GM19035 (cell line): ENCODE measurements at regions not wholly inside any gene's neighbourhood (a gene's known extent, or its start where the extent isn't known, plus 50 kb on each side); places are given as distances from the start of the nearest gene placed in this dataset.
A peak's percentile ranks its signal among the peaks of the same experiment; 100 is the strongest.
"Not testable (repeated sequence)": the region's sequence is repeated elsewhere in the genome, so short reads cannot be mapped to it uniquely, and the experiment has no call there.

Experiments used
- ATAC-seq: cut with Tn5 transposase; IDR thresholded peaks from one replicate; pipeline ENCODE4 v1.9.1; 2021; ENCODE audit not compliant: unreplicated experiment

DNA sequence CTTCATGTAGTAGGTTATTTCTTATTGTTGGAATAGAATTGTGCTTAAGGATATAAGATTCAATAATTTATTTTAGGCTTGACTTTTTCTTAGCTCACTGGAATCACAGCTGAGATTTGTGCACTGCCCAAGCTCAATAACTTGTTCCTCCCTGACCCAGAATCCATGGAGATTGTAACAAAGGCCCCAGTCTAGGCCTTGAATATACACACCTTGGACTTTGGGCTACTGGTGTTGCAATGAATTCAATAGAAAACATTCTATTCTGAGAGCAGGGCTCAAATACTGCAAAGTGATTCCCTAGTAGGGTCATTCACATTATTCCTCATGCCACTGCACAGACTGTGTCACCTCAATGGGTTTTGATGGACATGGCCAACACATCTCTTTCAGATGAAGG is 352.4 kb downstream of the GALC start:
- no peak for ATAC-seq

DNA sequence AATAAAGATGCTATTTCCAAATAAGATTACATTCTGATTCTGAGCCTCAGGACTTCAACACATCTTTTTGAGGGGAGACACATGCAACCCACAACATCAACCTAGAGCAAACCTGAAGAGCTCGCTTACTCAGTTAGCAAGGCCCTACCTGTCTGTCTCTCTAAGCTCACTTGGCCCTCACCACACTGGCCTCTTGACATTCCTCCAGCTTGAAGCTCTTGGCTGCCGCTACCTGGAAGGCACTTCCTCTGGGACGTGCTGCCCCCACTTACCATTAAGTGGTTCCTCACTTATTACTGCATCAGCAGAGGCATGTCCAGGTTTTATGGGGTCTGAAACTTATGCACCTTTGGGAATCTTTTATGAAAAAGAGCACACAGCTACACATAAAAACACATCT is 354.8 kb downstream of the GALC start:
- ATAC-seq = no peak

DNA sequence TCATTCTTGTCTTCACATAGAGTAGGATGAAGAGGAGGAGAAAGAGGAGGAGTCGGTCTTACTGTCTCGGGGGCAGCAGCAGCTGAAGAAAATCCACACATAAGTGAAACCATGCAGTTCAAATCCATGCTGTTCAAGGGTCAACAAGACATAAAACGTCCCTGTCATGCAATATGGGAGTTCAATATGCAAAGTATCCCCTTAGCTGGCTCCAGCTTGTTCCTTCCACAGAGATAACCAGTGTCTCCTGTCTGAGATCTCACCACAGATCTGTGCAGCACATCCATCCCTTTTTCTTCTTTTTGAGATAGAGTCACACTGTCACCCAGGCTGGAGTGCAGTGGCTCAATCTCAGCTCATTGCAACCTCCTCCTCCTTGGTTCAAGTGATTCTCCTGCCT is 357.5 kb downstream of the GALC start:
- no peak for ATAC-seq

DNA sequence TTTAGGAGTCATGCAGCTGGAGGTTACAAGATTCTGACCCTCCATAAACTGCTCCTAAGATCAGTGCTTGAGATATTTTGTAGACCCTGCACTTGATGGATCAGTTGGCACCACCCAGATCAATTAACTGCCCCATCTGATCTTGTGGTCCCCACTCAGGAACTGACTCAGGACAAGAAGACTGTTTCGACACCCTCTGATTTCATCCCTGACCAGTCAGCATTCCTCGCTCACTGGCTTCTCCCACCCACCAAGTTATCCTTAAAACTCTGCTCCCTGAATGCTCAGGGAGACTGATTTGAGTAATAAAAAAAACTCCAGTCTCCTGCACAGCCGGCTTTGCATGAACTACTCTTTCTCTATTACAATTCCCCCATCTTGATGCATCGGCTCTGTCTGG is 360.2 kb downstream of the GALC start:
- no peak for ATAC-seq

DNA sequence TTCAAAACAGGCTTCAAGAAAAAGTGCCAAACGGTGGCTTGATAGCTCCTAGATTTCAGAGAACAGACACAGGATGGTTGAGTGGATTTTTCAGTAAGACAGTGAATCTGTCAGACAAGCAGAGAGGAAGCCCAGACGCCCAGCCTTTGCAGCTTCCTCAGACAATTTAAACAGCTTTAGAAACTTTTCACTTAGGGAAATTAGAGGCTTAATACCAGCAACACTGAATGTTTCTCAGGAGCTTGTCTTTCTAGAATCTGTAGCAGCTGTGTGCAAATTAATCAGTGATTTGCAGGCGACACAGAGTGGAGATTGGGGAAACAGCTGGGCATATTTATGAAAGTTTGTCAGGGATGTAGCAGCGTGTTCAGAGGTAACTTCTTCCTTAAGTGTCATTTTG is 362.1 kb downstream of the GALC start:
- ATAC-seq = no peak

DNA sequence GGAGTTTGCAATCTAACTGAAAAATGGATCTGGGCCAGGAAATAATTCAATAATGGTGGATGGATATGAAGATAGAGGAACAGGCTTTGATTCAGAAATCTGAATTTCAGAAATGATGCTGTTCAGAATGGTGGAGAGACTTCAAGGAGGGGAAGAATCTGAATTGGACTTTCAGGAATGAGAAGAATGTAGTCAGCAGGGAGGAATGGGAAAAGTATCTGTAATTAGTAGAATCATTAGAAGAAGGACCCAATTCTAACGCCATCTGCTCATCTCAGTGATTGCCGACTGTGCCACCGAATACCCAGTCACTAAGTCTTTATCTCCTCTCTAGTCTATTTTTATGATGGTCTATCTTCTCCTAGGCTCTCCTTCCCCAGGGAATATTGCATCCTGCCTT is 363.2 kb downstream of the GALC start:
- no peak for ATAC-seq

DNA sequence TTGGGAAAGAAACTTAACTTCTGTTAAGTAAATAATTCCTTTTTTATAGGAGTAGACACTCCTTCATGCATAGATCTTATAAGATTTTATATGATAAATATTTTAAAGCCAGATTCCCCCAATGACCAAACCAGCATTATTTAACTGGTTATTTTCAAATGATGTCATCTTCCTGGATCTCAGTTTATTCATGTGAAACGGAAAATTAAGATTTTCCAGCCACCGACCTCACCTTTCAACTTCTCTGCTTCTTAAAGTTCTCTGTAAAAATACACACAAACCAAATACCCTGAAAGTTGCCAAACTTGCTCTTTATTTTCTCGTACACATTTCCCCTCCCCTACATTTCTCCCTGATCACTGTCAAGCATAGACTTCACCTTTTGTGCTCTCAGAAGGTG is 364.2 kb downstream of the GALC start:
- ATAC-seq = no peak

DNA sequence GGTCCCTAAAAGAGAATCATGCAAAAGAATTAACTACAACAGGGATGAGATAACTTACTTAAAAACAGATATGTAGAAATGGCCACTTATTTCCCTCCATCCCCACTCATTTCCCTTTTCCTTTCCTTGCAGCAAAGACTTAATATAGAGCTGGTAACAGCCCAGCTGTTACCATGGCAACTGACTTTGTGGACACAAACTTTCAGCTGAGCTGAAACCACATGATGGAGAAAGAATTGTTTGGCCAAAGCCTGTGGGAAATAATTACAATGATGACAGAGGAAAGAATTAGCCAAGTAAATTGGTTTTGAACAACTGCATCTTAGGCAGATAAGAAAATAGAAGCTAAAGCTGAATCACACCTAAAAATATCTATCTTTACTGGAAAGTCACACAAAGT is 364.9 kb downstream of the GALC start:
- ATAC-seq = no peak

DNA sequence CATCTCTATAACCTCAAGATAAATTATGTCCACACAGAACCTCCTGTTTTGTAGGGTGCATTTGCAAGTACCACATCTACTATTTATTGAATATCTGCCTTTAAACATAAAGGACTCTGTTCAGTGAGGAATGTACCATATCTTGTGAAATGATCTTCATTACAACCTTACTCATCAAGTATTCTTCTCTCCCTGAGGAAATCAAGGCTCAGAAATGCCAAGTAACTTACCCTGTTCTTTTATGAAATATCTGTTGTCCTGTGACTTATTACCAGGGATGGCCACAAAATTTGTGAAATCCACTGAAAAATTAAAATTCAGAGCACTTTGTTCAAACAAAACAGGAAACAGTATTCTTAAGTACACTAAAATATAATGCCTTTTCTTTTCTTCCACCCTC is 366.7 kb downstream of the GALC start:
- no peak for ATAC-seq

DNA sequence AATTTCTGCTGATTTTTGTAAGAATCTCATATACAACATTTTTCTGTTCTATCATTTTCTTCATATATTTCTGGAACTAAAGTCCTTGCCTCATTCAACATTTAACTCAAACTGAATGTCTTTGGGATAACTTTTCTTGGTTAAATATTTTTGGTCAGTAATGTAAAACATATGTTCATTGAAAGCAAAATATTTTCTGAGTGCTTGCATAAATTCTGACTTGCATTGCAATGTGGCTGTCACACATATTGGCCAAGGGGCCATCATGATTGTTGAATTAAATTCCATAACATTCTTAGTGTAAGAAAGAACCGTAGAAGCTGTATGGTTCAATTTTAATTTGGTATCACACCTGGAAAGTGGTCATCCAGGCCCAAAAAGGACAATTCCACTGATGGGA is 369.4 kb downstream of the GALC start:
- ATAC-seq = no peak

DNA sequence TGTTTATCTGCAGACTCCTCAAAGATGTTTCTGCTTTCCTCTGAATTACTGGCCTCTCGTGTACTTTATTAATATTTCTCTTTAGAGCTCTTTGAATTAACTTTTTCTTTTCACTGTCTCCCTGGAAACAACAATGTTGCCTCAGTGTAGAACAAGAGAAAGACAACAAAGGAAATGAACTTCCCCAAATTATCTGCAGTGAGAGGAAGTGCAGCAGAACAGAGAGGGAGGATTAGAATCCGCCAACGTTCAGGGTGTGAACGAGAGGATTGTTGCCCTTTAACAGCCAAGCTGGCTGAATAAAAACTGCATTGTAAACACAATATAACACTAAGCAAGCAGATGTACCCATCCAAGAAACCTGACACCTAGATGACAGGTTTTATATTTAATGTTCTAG is 375.9 kb downstream of the GALC start:
- no peak for ATAC-seq

DNA sequence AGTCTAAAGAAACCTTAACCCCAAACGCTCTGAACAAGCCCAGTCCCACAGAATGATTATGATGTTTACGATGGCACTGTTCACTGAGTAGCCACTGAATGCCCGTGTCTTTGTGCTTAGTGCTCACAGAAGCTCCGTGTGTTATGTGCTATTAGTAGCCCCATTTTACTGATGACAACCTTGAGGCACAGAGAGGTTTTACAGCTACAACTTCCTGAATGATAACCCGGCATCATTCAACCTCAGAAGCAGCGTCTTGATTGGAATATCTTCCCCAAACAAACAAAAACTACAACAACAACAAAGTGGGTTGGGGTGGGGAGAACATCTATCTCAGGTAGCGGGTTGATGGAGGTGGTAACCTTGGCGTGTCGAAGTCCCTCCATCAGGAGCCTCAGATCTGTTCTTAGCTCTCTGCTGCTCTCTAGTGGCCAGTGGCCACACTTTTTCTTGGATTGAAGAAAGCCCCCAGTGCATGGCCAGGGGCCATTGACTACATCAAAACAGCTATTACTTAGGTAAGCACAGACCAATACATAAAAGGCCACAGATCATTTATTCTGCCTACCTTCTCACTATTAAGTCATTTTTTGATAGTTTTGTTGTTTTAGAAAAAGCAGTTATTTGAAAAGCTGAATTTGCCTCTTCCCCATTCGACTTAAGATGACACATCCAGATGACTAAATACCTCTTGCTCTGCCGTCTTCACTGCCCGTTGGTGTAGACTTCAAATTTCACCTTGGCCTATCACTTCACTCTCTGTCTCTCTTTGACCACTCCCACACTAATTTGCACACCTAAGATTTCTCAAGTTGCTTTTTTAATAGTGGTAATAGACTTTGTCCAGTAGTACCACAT is 376.9 kb downstream of the GALC start:
- peak; percentile 87 for ATAC-seq

DNA sequence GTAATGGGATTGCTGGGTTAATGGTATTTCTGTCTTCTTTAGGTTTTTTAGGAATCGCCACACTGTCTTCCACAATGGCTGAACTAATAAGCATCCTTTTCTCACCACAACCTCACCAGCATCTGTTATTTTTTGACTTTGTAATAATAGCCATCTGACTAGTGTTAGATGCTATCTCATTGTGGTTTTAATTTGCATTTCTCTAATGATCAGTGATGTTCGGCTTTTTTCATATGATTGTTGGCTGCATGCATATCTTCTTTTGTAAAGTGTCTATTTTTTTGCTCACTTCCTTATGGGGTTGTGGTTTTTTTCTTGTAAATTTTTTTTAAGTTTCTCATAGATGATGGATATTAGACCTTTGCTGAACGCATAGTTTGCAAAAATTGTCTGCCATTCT is 377.9 kb downstream of the GALC start:
- ATAC-seq = no peak

DNA sequence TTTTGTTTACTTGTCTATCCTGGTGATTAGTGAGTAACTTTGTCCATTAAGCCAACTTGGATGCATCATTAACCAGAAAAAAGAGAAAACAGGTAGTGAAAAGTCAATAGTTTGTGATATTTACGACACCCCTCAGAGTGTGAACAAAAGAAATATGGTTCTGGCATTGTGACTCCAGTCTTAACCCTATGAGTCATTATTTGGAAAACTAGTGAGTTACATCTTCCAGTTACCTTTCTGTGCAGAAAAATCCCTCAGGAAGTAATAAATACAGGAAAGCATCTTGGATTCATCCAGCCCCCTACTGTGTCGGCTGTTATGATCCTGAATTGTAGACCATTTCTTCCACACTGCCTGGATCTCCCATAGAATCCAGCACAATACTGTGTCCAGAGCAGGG is 379.1 kb downstream of the GALC start:
- ATAC-seq = no peak

DNA sequence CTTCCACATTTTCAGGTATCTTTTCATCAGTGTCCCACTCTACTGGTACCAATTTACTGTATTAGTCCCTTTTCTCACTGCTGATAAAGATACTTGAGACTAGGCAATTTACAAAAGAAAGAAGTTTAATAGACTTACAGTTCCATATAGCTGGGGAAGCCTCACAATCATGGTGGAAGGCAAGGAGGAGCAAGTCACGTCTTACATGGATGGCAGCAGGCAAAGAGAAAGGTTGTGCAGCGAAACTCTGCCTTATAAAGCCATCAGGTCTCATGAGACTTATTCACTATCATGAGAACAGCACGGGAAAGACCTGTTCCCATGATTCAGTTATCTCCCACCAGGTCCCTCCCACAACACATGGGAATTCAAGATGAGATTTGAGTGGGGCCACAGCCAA is 385.9 kb downstream of the GALC start:
- ATAC-seq = not testable (repeated sequence)

DNA sequence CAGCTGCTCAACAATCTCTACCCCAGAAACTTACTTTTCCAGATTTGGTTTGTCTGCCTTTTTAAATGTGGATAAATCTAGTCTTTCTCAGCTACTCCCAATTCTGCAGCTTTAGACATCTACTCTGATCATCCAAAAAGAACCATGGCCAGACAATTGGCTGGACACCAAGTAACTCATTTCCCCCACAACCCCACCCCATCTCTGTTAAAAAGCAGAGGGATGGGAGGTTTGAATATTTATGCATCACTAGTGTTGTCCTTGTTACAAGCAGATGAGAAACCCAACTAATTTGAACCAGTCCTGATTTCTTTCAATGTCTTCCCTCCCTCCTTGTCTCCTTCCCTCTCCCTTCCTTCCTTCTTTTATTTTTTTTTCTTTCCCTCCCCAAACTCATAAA is 391.9 kb downstream of the GALC start:
- no peak for ATAC-seq

DNA sequence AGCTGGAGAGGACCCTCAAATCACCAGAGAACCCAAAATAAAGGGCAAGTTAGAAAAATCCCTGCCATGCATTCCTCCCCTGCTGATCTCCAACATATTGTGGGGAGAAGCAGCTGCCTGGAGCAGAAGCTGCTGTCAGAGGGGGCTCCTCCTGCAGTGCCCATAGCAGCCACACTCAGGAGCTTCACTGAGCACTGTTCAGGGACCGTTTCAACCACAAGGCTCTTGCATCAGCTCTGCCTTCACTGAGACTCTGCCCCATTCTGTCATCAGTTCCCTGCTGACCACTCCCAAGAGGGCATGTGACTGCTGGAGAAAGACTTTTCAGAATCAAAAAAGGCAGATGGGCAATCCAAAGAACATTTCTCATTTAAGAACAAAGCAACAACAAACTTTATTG is 392.7 kb downstream of the GALC start:
- no peak for ATAC-seq

DNA sequence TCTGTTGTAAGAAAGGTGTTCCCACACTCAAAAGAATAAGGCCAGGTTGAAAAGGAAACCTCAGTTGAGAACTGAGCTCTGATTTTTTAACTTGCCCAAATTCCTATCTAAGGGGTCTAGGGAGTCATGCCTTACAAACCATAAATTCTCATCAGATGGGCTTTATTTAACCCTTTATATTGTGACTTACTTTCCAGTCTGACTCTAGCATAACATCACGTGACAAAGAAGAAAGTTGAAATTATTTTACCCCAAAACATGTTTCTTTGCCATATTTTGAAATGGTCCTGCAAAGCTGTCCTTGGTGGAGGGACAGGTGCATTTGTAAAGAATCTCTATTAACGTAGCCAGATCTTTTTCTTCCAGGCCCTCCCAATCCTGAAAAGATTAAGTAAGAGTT is 411.7 kb downstream of the GALC start:
- ATAC-seq = no peak

DNA sequence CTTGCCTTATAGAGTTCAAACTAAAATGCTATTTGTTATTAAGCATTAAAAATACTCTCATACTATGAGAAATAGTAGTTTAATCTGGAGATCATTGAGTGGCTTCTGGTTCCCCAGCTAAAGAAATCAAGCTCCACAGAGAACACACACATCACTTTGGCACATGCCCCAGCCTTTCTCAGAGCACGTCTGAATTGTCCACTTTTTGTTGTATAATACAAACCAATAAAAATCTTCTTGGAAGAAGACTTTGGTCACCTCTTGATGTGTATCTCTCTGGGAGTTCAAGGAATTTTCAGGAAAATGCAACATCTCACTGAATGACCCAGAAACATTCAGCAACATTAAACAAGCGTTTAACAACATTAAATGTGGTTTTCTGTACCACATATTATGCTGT is 413.9 kb downstream of the GALC start:
- ATAC-seq = no peak

DNA sequence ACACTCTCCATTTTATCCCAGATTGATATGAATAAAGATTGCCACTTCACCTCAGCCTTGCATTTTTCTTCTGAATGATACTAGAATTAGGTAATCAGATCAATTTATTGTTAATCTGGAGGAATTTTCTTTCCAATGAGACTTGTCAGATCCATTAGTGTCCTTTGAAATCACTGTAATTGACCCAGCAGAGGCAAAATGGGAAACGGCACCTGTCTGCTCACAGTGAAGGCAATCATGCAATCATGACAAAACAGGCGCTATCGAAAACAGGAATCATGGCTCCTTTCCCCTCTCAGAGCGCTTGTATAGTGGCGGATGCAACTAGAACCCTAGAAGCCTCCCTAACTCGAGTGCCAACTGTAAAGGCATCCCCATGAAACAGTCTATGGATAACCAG is 417.6 kb downstream of the GALC start:
- no peak for ATAC-seq

DNA sequence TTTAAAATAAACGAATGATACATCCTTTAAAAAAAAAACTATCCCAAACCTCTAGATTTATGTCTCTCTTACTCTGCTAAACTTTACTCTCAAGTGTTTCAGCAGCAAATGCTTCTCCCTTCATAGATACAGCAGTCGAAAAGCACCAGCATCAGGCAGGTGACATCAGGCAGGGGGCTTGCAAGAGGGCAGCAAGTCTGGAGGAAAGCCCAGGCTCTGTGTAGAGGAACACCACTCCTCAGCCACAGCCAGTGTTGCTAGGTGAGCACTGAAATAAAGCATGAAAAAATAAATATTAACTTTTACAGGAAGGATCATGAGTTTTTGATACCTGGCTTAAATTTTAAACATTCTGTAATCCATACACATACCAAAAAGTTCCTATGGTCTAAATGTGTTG is 419.4 kb downstream of the GALC start:
- no peak for ATAC-seq

DNA sequence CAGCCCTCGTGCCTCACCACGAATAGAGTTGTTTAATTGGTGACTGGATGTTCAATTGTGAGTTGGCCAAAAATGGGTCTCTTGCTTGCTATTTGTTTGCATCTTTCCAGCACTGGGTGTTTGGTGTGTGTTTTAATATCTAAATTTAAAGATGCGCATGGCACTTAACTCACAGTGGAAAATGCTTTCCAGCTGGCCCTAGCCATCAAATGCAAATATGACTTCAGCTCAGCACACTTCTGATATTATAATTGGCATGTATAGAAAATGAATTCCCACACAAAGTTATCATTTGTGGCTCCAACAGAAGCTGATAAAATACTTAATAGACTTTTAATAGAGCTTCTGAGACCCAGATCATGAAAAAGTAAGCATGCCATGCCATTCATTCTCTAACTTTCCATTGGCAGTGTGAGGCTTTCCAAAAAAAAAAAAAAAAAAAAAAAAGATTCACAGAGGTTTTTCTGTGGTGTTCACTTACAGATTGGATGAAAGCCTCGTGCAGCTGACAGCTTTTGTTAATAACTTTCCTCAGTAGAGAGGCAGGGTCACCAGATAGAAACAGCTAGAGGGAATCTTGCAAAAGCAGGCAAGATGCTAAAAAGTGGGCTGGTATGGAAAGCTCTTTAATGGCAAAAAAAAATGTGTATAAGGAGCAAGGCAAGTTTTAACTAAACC is 425.2 kb downstream of the GALC start:
- no peak for ATAC-seq

DNA sequence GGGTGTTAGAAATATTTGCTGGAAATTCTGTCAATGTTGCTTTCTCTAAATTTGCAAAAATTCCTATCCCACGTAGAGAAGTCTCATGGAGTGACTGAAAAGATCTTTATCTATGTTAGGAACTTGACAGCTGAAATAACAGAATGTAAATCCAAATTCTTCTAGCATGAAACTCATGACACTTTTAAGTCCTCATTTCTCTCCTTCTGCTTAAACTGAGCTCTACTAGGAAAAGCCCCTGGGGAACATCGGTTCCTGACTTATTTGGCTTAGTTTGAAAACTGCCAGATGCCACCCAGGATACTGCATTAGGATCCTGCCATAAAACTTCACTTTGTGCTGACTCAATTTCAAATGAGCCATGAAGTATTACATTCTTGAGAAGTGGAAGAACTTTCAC is 426.0 kb downstream of the GALC start:
- no peak for ATAC-seq
